ENCODE measurements at regions not wholly inside any gene's neighbourhood (a gene's known extent, or its start where the extent isn't known, plus 50 kb on each side); places are given as distances from the start of the nearest gene placed in this dataset.

DNA sequence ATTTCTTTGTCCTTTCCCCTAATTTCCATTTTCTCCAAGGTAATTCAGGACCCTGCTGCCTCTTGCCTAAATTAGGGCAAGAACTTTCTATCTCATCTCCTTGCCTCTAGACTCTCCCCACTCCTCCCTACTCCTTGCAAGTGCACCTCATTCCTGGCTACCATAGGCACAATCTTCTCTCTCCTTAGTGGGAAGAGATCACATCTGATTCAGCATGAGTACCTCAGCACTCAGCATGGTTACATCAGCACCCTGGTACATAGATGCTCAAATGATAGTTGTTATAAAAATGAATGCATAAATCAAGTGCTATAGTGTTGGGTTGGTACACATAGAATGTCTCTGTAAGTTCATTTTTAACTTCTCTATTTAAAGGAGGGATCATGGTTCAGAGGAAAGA is 313.4 kb upstream of the RASGRP1 start:
- in situ Hi-C loops (cut with HindIII; ENCODE audit: extremely low pct_ligation_motif_present, low pct_unique_long_range_greater_than_20kb), result no loop called here
- intact Hi-C loops (cut with micrococcal nuclease; ENCODE audit: unreplicated experiment), result no loop called here
- TF ChIP-seq, protein P1, sequence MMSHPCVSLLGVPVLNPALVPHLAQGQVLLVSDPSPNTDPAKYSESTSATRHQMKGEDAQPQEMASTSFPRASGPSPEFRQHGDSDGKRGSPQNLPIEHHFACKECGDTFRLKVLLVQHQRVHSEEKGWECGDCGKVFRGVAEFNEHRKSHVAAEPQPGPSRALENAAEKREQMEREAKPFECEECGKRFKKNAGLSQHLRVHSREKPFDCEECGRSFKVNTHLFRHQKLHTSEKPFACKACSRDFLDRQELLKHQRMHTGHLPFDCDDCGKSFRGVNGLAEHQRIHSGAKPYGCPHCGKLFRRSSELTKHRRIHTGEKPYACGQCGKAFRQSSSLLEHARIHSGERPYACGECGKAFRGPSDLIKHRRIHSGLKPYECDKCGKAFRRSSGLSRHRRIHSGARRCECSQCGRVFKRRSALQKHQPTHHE (CRISPR knock-in tag; IDR thresholded peaks at IDR 0.05; ENCODE audit: borderline replicate concordance), result no peak
- no peak for TF ChIP-seq ATF1 (CRISPR knock-in tag; IDR thresholded peaks at IDR 0.05)
- no peak for TF ChIP-seq ZSCAN22 (CRISPR knock-in tag; IDR thresholded peaks at IDR 0.05)
- TF ChIP-seq ZNF570 (CRISPR knock-in tag; IDR thresholded peaks at IDR 0.05; ENCODE audit: borderline replicate concordance), result no peak
- TF ChIP-seq, protein P2, sequence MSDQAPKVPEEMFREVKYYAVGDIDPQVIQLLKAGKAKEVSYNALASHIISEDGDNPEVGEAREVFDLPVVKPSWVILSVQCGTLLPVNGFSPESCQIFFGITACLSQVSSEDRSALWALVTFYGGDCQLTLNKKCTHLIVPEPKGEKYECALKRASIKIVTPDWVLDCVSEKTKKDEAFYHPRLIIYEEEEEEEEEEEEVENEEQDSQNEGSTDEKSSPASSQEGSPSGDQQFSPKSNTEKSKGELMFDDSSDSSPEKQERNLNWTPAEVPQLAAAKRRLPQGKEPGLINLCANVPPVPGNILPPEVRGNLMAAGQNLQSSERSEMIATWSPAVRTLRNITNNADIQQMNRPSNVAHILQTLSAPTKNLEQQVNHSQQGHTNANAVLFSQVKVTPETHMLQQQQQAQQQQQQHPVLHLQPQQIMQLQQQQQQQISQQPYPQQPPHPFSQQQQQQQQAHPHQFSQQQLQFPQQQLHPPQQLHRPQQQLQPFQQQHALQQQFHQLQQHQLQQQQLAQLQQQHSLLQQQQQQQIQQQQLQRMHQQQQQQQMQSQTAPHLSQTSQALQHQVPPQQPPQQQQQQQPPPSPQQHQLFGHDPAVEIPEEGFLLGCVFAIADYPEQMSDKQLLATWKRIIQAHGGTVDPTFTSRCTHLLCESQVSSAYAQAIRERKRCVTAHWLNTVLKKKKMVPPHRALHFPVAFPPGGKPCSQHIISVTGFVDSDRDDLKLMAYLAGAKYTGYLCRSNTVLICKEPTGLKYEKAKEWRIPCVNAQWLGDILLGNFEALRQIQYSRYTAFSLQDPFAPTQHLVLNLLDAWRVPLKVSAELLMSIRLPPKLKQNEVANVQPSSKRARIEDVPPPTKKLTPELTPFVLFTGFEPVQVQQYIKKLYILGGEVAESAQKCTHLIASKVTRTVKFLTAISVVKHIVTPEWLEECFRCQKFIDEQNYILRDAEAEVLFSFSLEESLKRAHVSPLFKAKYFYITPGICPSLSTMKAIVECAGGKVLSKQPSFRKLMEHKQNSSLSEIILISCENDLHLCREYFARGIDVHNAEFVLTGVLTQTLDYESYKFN (CRISPR knock-in tag; conservative IDR thresholded peaks at IDR 0.05), result no peak
- no peak for TF ChIP-seq PHF20 (CRISPR knock-in tag; IDR thresholded peaks at IDR 0.05)
- TF ChIP-seq RFXAP (CRISPR knock-in tag; IDR thresholded peaks at IDR 0.05; ENCODE audit: borderline replicate concordance), result no peak
- TF ChIP-seq ZNF652 (CRISPR knock-in tag; IDR thresholded peaks at IDR 0.05; ENCODE audit: borderline replicate concordance, low read depth), result no peak
- ATAC-seq, result no peak
- H3K4me3 ChIP-seq (replicated peaks in 1 of 3; ENCODE audit: insufficient read depth in 1 of 3, low read depth in 2 of 3, low read length in 3 of 3), result no peak overlapping the region
- no peaks in the 10 kb centered on the region for H3K27me3 ChIP-seq (ENCODE audit: control insufficient read depth in 1 of 2, insufficient read depth in 2 of 2, low read length in 2 of 2)
- no peaks in the 10 kb centered on the region for H3K9me3 ChIP-seq (ENCODE audit: low read length)
- H3K4me1 ChIP-seq (ENCODE audit: insufficient read depth, low read length), result peaks cover 26% of the 10 kb centered on the region
- no peak for DNase-seq (ENCODE audit: low spot score)
- H3K9ac ChIP-seq (ENCODE audit: insufficient read depth, low read depth, low read length), result no peak overlapping the region
- H3K79me2 ChIP-seq (ENCODE audit: insufficient read depth, low read length), result no peaks in the 10 kb centered on the region
- CTCF ChIA-PET (ENCODE audit: low intra/inter-chr PET ratio, low total read pairs), result no interaction called here
- no peaks in the 10 kb centered on the region for H3K36me3 ChIP-seq (replicated peaks in 1 of 2; ENCODE audit: control insufficient read depth in 1 of 2, insufficient read depth in 2 of 2, low read length in 2 of 2)
- H3K27ac ChIP-seq (ENCODE audit: extremely low read length, insufficient read depth, low read length), result no peak overlapping the region
- no peak overlapping the region for H3K4me2 ChIP-seq (ENCODE audit: low read depth, low read length)
- FAIRE-seq, result no peak
- H4K20me1 ChIP-seq (ENCODE audit: insufficient read depth, low read length), result no peaks in the 10 kb centered on the region
- no peak overlapping the region for H2AFZ ChIP-seq (ENCODE audit: low read length)
- BruUV-seq (replicated peaks), result no TSS peak
- POLR2A ChIA-PET, result no interaction called here
